K562 (cell line): ENCODE measurements at regions not wholly inside any gene's neighbourhood (a gene's known extent, or its start where the extent isn't known, plus 50 kb on each side); places are given as distances from the start of the nearest gene placed in this dataset.

ENCODE experiments used
- ETV6 ChIP-seq, 3 experiments: fragments of 150-350 bp in 1 of 3; sonication (generic) in 1 of 3; formaldehyde crosslinking in 1 of 3; IDR thresholded peaks; 2 replicates each; pipeline versions ENCODE4 v1.6.1 to v1.8.0; 2014 to 2022; ENCODE audit warnings: borderline replicate concordance in 2 of 3, low read depth in 2 of 3, antibody characterized with exemption in 1 of 3, low read length in 1 of 3, mild to moderate bottlenecking in 1 of 3, missing genetic modification reagents in 1 of 3
- NFRKB ChIP-seq: fragments of 450-650 bp; IDR thresholded peaks from 2 replicates; pipeline ENCODE4 v1.6.1; 2016; ENCODE audit warnings: low read depth
- PTTG1 ChIP-seq: fragments of 450-650 bp; IDR thresholded peaks from 2 replicates; pipeline ENCODE4 v1.6.1; 2016; ENCODE audit warnings: low read depth, mild to moderate bottlenecking, missing genetic modification characterization, missing compliant biosample characterization
- SNIP1 ChIP-seq: fragments of 450-650 bp; IDR thresholded peaks from 2 replicates; pipeline ENCODE4 v1.7.1; 2017; ENCODE audit warnings: low read depth, mild to moderate bottlenecking
- THRAP3 ChIP-seq: fragments of 450-650 bp; IDR thresholded peaks from 2 replicates; pipeline ENCODE4 v1.6.1; 2016; ENCODE audit warnings: mild to moderate bottlenecking, inconsistent platforms, borderline replicate concordance
- ZNF12 ChIP-seq: sonication (generic); formaldehyde crosslinking; IDR thresholded peaks from 2 replicates; pipeline ENCODE4 v1.4.0; 2020; ENCODE audit warnings: mild to moderate bottlenecking, missing genetic modification reagents
- TF ChIP-seq, protein P1 (sequence below): fragments of 250-450 bp; sonication (Bioruptor Pico); IDR thresholded peaks from 2 replicates; pipeline ENCODE4 v1.4.0; 2020
- TF ChIP-seq, protein P2 (sequence below), 2 experiments: IDR thresholded peaks in 1 of 2; conservative IDR thresholded peaks in 1 of 2; 2 replicates each; pipeline ENCODE4 v1.6.1; 2016; ENCODE audit warnings: low read depth in 2 of 2, mild to moderate bottlenecking in 1 of 2, missing compliant biosample characterization in 1 of 2, missing genetic modification characterization in 1 of 2, moderate library complexity in 1 of 2

DNA sequence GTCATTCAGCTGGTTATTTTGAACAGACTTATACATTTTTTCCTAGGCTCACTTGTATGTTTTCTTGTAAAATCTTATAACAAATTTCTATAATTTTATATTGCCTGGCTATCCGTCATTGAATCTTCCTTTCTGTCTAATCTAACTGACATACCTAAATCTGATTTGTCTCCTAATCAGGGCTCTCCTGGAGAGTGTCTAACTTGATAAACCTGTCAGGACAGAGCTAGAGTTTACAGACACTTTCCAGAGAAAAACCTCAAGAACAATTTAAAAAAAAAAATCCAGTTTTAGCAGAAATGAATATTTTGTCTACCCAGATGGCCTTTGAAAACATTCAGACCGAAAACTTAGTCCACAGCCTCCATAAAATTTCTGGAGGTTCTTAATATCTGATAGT is 1305.8 kb downstream of the ROBO1 start (continued):
- TF ChIP-seq THRAP3 (no peak), NFRKB (no peak), PTTG1 (tag) (no peak), SNIP1 (no peak), ETV6 (IDR thresholded peaks at IDR 0.05; ENCODE audit: borderline replicate concordance in 1 of 2, low read depth in 2 of 2, low read length in 1 of 2) (no peak), ETV6 (CRISPR knock-in tag; IDR thresholded peaks at IDR 0.05; ENCODE audit: borderline replicate concordance) (no peak), ZNF12 (CRISPR knock-in tag) (no peak)
- TF ChIP-seq, protein P1, sequence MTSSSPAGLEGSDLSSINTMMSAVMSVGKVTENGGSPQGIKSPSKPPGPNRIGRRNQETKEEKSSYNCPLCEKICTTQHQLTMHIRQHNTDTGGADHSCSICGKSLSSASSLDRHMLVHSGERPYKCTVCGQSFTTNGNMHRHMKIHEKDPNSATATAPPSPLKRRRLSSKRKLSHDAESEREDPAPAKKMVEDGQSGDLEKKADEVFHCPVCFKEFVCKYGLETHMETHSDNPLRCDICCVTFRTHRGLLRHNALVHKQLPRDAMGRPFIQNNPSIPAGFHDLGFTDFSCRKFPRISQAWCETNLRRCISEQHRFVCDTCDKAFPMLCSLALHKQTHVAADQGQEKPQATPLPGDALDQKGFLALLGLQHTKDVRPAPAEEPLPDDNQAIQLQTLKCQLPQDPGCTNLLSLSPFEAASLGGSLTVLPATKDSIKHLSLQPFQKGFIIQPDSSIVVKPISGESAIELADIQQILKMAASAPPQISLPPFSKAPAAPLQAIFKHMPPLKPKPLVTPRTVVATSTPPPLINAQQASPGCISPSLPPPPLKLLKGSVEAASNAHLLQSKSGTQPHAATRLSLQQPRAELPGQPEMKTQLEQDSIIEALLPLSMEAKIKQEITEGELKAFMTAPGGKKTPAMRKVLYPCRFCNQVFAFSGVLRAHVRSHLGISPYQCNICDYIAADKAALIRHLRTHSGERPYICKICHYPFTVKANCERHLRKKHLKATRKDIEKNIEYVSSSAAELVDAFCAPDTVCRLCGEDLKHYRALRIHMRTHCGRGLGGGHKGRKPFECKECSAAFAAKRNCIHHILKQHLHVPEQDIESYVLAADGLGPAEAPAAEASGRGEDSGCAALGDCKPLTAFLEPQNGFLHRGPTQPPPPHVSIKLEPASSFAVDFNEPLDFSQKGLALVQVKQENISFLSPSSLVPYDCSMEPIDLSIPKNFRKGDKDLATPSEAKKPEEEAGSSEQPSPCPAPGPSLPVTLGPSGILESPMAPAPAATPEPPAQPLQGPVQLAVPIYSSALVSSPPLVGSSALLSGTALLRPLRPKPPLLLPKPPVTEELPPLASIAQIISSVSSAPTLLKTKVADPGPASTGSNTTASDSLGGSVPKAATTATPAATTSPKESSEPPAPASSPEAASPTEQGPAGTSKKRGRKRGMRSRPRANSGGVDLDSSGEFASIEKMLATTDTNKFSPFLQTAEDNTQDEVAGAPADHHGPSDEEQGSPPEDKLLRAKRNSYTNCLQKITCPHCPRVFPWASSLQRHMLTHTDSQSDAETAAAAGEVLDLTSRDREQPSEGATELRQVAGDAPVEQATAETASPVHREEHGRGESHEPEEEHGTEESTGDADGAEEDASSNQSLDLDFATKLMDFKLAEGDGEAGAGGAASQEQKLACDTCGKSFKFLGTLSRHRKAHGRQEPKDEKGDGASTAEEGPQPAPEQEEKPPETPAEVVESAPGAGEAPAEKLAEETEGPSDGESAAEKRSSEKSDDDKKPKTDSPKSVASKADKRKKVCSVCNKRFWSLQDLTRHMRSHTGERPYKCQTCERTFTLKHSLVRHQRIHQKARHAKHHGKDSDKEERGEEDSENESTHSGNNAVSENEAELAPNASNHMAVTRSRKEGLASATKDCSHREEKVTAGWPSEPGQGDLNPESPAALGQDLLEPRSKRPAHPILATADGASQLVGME (CRISPR knock-in tag): no peak
- TF ChIP-seq, protein P2, sequence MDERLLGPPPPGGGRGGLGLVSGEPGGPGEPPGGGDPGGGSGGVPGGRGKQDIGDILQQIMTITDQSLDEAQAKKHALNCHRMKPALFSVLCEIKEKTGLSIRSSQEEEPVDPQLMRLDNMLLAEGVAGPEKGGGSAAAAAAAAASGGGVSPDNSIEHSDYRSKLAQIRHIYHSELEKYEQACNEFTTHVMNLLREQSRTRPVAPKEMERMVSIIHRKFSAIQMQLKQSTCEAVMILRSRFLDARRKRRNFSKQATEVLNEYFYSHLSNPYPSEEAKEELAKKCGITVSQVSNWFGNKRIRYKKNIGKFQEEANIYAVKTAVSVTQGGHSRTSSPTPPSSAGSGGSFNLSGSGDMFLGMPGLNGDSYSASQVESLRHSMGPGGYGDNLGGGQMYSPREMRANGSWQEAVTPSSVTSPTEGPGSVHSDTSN (CRISPR knock-in tag; IDR thresholded peaks at IDR 0.05; ENCODE audit: low read depth): no peak
- TF ChIP-seq, protein P2 (tag; conservative IDR thresholded peaks at IDR 0.05; ENCODE audit: low read depth): no peak
- TF ChIP-seq, all 486 proteins: peak for 0
